Thyroid gland (tissue), 4 donors: ENCODE measurements at regions not wholly inside any gene's neighbourhood (a gene's known extent, or its start where the extent isn't known, plus 50 kb on each side); places are given as distances from the start of the nearest gene placed in this dataset.
"Not testable (repeated sequence)": the region's sequence is repeated elsewhere in the genome, so short reads cannot be mapped to it uniquely, and the experiment has no call there.

ENCODE experiments used
- DNase-seq, 2 donors: peaks; one replicate each; pipeline ENCODE4 v3.0.0-alpha.2; 2019
- H3K27ac ChIP-seq, 3 donors: fragments of 200-600 bp; sonication (generic); 1 replicate in 2 of 3; 2 replicates in 1 of 3; pipeline ENCODE4 v1.5.1; 2016 to 2019; ENCODE audit warnings: mild to moderate bottlenecking in 1 of 3, moderate library complexity in 1 of 3
- H3K27me3 ChIP-seq: fragments of 200-600 bp; sonication (generic); one replicate; pipeline ENCODE4 v1.5.1; 2019
- H3K36me3 ChIP-seq, 2 donors: fragments of 200-600 bp; sonication (generic); one replicate each; pipeline ENCODE4 v1.5.1; 2016 to 2019
- H3K4me1 ChIP-seq, 2 donors: fragments of 200-600 bp; sonication (generic); one replicate each; pipeline ENCODE4 v1.5.1; 2017 to 2019
- H3K4me3 ChIP-seq, 3 donors: fragments of 200-600 bp; sonication (generic); replicated peaks in 1 of 3; 1 replicate in 2 of 3; 2 replicates in 1 of 3; pipeline ENCODE4 v1.5.1; 2016; ENCODE audit warnings: mild to moderate bottlenecking in 1 of 3
- H3K9me3 ChIP-seq: fragments of 200-600 bp; sonication (generic); one replicate; pipeline ENCODE4 v1.5.1; 2017
- POLR2A ChIP-seq, 2 donors: fragments of 450-650 bp; IDR thresholded peaks; one replicate each; pipeline ENCODE4 v1.6.1; 2017; ENCODE audit warnings: antibody characterized with exemption in 2 of 2, mild to moderate bottlenecking in 2 of 2, moderate library complexity in 1 of 2
- WGBS, 2 donors: methylation state at CpG; one replicate each; pipeline ENCODE4 v1.1.5; 2017; 5-methylcytosine and 5-hydroxymethylcytosine counted together
- intact Hi-C: fragments of 100-400 bp; cut with DNase I; formaldehyde crosslinking; loops from one replicate; pipeline ENCODE4 v1.15.1; 2023
- TF ChIP-seq, protein P1 (sequence below), 6 experiments: fragments of 200-600 bp in 3 of 6; fragments of 450-650 bp in 3 of 6; sonication (generic) in 3 of 6; IDR thresholded peaks; one replicate each; pipeline ENCODE4 v1.5.1; 2016 to 2019; ENCODE audit warnings: antibody characterized with exemption in 6 of 6, mild to moderate bottlenecking in 2 of 6, inconsistent platforms in 1 of 6, moderate library complexity in 1 of 6

DNA sequence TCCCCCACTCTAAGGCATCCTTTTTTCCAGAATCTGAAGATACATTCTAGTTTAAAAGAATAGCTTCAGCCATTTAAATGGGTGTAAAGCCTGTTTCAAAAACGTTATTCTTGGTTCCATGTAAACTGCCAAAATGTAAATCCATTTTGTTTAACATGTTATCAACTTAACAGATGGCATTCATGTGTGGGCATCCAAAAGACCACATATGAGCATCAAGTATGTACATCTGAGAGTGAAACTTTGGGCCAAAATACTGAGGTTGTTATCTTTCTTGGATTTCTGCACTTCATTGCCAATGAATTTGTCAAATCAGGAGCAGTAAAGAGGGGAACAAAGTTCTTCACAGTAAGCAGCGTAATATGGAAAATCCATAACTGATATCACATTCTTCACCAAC is 395.4 kb downstream of the ZNF804A start:
- no peaks in the 10 kb centered on the region for H3K27me3 ChIP-seq
- H3K27ac ChIP-seq: no peak overlapping the region
- TF ChIP-seq POLR2A (IDR thresholded peaks at IDR 0.05): no peak
- TF ChIP-seq, protein P1, sequence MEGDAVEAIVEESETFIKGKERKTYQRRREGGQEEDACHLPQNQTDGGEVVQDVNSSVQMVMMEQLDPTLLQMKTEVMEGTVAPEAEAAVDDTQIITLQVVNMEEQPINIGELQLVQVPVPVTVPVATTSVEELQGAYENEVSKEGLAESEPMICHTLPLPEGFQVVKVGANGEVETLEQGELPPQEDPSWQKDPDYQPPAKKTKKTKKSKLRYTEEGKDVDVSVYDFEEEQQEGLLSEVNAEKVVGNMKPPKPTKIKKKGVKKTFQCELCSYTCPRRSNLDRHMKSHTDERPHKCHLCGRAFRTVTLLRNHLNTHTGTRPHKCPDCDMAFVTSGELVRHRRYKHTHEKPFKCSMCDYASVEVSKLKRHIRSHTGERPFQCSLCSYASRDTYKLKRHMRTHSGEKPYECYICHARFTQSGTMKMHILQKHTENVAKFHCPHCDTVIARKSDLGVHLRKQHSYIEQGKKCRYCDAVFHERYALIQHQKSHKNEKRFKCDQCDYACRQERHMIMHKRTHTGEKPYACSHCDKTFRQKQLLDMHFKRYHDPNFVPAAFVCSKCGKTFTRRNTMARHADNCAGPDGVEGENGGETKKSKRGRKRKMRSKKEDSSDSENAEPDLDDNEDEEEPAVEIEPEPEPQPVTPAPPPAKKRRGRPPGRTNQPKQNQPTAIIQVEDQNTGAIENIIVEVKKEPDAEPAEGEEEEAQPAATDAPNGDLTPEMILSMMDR (IDR thresholded peaks at IDR 0.05): no peak
- no peaks in the 10 kb centered on the region for H3K4me1 ChIP-seq
- no peak for DNase-seq
- WGBS, 2 donors: 60 to 73% methylated on average over 2 of the region's 2 CpGs
- no peak overlapping the region for H3K4me3 ChIP-seq
- H3K36me3 ChIP-seq: no peaks in the 10 kb centered on the region
- H3K9me3 ChIP-seq: no peaks in the 10 kb centered on the region
- intact Hi-C loops: no loop called here

DNA sequence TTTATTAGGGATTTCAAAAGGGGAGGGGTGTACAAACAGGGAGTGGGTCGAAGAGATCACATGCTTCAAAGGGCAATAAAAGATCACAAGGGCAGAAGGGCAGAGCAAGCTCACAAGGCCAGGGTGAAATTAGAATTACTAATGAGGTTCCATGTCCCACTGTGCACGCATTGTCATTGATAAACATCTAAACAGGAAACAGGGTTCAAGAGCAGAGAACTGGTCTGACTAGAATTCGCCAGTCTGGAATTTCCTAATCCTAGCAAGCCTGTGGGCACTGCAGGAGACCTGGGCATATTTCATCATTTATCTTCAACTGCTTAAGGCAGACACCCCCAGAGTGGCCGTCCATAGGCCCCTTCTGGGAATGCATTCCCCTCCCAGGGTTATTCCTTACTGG is 408.2 kb downstream of the ZNF804A start:
- WGBS, 2 donors: 69 to 76% methylated on average over 4 of the region's 4 CpGs
- no peak for DNase-seq
- H3K36me3 ChIP-seq: no peaks in the 10 kb centered on the region
- no peaks in the 10 kb centered on the region for H3K27me3 ChIP-seq
- H3K27ac ChIP-seq: no peak overlapping the region
- intact Hi-C loops: no loop called here
- no peaks in the 10 kb centered on the region for H3K4me1 ChIP-seq
- H3K4me3 ChIP-seq: no peak overlapping the region
- TF ChIP-seq, protein P1 (IDR thresholded peaks at IDR 0.05): no peak
- TF ChIP-seq POLR2A (IDR thresholded peaks at IDR 0.05): no peak
- H3K9me3 ChIP-seq: no peaks in the 10 kb centered on the region

DNA sequence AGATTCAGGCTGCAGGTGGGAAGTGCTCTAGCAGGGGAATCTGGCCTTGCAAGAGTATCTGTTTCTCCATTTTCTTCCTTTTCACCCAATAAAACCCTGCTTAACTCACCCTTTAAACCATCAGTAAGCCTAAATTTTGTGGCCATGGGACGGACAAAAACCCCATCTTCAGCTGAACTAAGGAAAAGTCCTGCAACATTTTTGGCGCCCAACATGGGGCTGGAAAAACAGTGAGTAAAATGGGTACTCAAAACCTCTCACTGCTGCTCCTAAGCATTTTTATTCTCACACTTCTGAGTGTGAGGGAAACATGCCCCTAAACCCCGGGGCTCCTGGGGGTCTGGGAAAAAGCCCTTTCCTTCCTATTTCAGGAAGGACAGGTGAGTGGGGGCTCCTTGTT is 414.3 kb downstream of the ZNF804A start:
- no peak overlapping the region for H3K27ac ChIP-seq
- no peak for DNase-seq
- H3K9me3 ChIP-seq: no peaks in the 10 kb centered on the region
- no peaks in the 10 kb centered on the region for H3K4me1 ChIP-seq
- no peak for TF ChIP-seq POLR2A (IDR thresholded peaks at IDR 0.05)
- TF ChIP-seq, protein P1 (IDR thresholded peaks at IDR 0.05): no peak
- 95 to 98% methylated on average over 3 of the region's 3 CpGs for WGBS, 2 donors
- intact Hi-C loops: no loop called here
- H3K4me3 ChIP-seq: no peak overlapping the region
- H3K27me3 ChIP-seq: no peaks in the 10 kb centered on the region
- H3K36me3 ChIP-seq: no peaks in the 10 kb centered on the region

DNA sequence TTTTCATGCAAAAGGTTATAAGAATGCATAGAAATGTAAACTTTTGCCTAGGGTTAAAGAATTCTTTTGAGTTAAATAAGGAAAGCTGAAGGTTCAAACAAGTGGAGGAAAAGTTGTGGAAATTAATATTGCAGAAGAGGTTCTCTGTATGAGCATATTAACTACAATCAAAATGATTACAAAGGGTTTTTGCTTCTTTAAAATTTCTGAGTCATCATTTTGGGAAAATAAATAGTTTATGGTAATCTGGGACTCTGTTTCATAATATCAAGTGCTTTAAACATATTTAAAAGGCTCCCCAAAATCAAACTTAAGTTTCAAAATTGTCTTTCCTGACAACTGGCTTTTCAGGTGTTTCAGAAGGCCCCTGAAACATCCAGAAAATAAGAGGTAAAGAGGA is 415.7 kb downstream of the ZNF804A start:
- no peak for TF ChIP-seq POLR2A (IDR thresholded peaks at IDR 0.05)
- TF ChIP-seq, protein P1 (IDR thresholded peaks at IDR 0.05): no peak
- Histone ChIP-seq H3K4me1 (no peaks in the 10 kb centered on the region), H3K27me3 (no peaks in the 10 kb centered on the region), H3K4me3 (no peak overlapping the region), H3K27ac (no peak overlapping the region), H3K36me3 (no peaks in the 10 kb centered on the region), H3K9me3 (no peaks in the 10 kb centered on the region)
- intact Hi-C loops: no loop called here
- no peak for DNase-seq

DNA sequence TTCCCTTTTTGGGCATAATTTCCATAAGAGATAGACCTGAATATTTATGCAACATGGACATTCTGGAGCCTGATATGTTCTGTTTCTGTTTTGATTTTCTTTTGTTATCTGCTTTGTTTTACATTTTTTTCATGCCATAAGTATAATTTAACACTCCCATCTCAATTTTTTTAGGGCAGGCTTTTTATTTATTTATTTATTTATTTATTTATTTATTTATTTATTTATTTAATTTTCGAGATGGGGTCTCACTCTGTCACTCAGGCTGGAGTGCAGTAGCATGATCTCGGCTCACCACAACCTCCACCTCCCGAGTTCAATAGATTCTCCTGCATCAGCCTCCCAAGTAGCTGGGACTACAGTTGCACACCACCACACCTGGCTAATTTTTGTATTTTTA is 427.6 kb downstream of the ZNF804A start:
- H3K27ac ChIP-seq, intact Hi-C loops, H3K36me3 ChIP-seq, H3K9me3 ChIP-seq, H3K4me1 ChIP-seq, H3K4me3 ChIP-seq, DNase-seq, H3K27me3 ChIP-seq: not testable (repeated sequence)
- 82% methylated on average over 3 of the region's 3 CpGs for WGBS, 2 donors

DNA sequence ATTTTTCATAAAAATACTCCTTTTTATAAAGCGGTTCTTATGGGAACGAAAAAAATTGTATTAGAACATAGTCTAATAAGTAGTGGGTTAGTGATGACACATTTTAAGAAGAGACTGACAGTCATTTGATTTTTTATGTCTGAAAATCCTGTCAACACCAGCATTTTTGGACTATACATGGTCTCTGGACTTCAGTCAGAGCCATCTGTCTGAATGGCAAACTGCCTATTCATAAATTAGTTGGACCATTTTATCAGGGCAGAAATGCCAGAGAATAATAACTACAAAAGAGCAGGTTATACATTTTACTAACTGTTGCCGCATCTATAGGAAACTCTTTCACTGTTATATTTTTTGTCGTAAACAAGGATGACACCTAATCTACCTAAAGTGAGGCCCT is 437.6 kb downstream of the ZNF804A start:
- TF ChIP-seq, protein P1 (IDR thresholded peaks at IDR 0.05): no peak
- TF ChIP-seq POLR2A (IDR thresholded peaks at IDR 0.05): no peak
- Histone ChIP-seq H3K36me3 (no peaks in the 10 kb centered on the region), H3K4me1 (no peaks in the 10 kb centered on the region), H3K27me3 (no peaks in the 10 kb centered on the region), H3K27ac (no peak overlapping the region), H3K9me3 (no peaks in the 10 kb centered on the region), H3K4me3 (no peak overlapping the region)
- DNase-seq: no peak
- 81 to 96% methylated on average over 4 of the region's 4 CpGs for WGBS, 2 donors
- intact Hi-C loops: no loop called here
